ENCODE measurements at regions not wholly inside any gene's neighbourhood (a gene's known extent, or its start where the extent isn't known, plus 50 kb on each side); places are given as distances from the start of the nearest gene placed in this dataset.
A peak's percentile ranks its signal among the peaks of the same experiment; 100 is the strongest.

DNA sequence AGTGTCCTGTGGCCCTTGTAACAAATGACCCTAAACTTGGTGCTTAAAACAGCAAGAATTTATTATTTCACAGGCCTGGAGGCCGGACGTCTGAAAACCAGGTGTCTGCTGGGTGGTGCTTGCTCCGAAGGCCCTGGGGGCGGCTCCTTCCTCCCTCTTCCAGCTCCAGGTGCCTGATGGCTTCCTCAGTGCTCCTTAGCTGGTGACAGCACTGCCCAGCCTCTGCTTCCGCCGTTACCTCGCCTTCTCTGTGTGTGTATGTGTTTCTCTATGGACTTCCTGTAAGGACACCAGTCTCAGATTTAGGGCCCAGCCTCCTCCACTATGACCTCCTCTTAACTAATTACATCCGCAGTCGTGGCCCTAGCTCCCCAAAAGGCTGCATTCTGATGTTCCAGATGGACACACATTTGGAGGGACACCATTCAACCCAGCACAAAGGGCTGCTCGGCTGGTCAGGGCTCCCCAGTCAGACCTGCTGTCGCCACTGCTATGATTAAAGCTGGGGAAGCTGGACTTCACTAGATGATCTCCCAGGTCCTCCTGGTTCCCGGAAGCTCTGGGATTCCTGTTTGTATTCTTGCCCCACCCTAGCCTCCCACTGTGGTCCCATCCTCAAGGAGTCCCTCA is 172.8 kb downstream of the IRF8 start:
- no peak for FAIRE-seq
- 75 to 85% (median 80%) methylated on average over 12 of the region's 12 CpGs for WGBS, 3 donors
- Histone ChIP-seq H3K27ac (ENCODE audit: low read depth in 1 of 3, low read length in 2 of 3) (peak overlapping the region in 1 of 3 donors; percentile 22), H3K4me1 (ENCODE audit: control insufficient read depth in 3 of 3, insufficient read depth in 2 of 3, low read depth in 1 of 3, low read length in 2 of 3) (peaks cover 0 to 17% (median 0%) of the 10 kb centered on the region in 3 donors), H3K9me3 (ENCODE audit: control insufficient read depth in 2 of 2, insufficient read depth in 1 of 2, low read depth in 1 of 2, low read length in 1 of 2) (no peaks in the 10 kb centered on the region), H3K27me3 (ENCODE audit: control insufficient read depth in 3 of 3, insufficient read depth in 3 of 3, low read length in 3 of 3) (peaks cover 0 to 3% (median 0%) of the 10 kb centered on the region in 3 donors), H3K4me3 (ENCODE audit: low read depth in 1 of 3, low read length in 3 of 3) (no peak overlapping the region), H3K36me3 (ENCODE audit: control insufficient read depth in 3 of 3, insufficient read depth in 2 of 3, low read depth in 1 of 3, low read length in 3 of 3) (no peaks in the 10 kb centered on the region)
- no peak for DNase-seq

- Histone ChIP-seq H3K36me3 (ENCODE audit: control insufficient read depth in 3 of 3, insufficient read depth in 2 of 3, low read depth in 1 of 3, low read length in 3 of 3) (no peaks in the 10 kb centered on the region), H3K27ac (ENCODE audit: low read depth in 1 of 3, low read length in 2 of 3) (no peak overlapping the region), H3K4me1 (ENCODE audit: control insufficient read depth in 3 of 3, insufficient read depth in 2 of 3, low read depth in 1 of 3, low read length in 2 of 3) (peaks cover 0 to 17% (median 0%) of the 10 kb centered on the region in 3 donors), H3K27me3 (ENCODE audit: control insufficient read depth in 3 of 3, insufficient read depth in 3 of 3, low read length in 3 of 3) (peaks cover 0 to 3% (median 0%) of the 10 kb centered on the region in 3 donors), H3K4me3 (ENCODE audit: low read depth in 1 of 3, low read length in 3 of 3) (no peak overlapping the region), H3K9me3 (ENCODE audit: control insufficient read depth in 2 of 2, insufficient read depth in 1 of 2, low read depth in 1 of 2, low read length in 1 of 2) (no peaks in the 10 kb centered on the region)
- DNase-seq (peak; percentile 56 to 76), FAIRE-seq (no peak)
- WGBS, 3 donors, result 41 to 49% (median 42%) methylated on average over 21 of the region's 21 CpGs
Measured at GRCh38 chr16:86072328-86073102, 173.6 kb downstream of the IRF8 start.

DNA sequence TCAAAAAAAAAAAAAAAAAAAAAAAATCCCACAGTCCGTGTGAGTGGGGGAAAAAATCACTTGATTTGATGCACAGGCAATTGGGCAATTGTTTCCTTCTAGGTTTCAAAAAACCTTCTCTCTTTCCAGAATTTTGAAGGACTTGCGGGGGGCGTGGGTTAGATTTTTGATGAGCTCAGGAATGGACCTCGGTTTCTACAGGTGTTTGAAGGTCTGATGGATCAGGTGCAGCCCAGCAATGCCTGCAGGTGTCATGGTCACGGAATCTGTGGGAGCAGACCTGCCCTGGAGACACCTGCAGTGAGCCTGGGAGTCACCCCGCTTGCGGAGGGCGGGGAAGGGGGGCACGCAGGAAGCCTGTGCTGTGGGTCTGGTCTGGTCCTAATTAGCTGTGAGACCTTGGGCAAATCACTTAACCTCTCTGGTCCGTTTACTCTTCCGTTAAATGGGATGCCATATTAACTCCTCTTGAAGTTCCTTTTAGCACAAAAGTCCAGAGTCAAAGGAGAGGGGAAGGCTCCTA is 174.2 kb downstream of the IRF8 start:
- FAIRE-seq (no peak), DNase-seq (no peak)
- WGBS, 3 donors, result 47 to 67% (median 51%) methylated on average over 11 of the region's 11 CpGs
- no peak overlapping the region for H3K4me3 ChIP-seq (ENCODE audit: low read depth in 1 of 3, low read length in 3 of 3)
- H3K36me3 ChIP-seq (ENCODE audit: control insufficient read depth in 3 of 3, insufficient read depth in 2 of 3, low read depth in 1 of 3, low read length in 3 of 3), result no peaks in the 10 kb centered on the region
- no peak overlapping the region for H3K27ac ChIP-seq (ENCODE audit: low read depth in 1 of 3, low read length in 2 of 3)
- H3K9me3 ChIP-seq (ENCODE audit: control insufficient read depth in 2 of 2, insufficient read depth in 1 of 2, low read depth in 1 of 2, low read length in 1 of 2), result no peaks in the 10 kb centered on the region
- peaks cover 0 to 17% (median 0%) of the 10 kb centered on the region in 3 donors for H3K4me1 ChIP-seq (ENCODE audit: control insufficient read depth in 3 of 3, insufficient read depth in 2 of 3, low read depth in 1 of 3, low read length in 2 of 3)
- peaks cover 0 to 3% (median 0%) of the 10 kb centered on the region in 3 donors for H3K27me3 ChIP-seq (ENCODE audit: control insufficient read depth in 3 of 3, insufficient read depth in 3 of 3, low read length in 3 of 3)

- Histone ChIP-seq H3K4me3 (ENCODE audit: low read depth in 1 of 3, low read length in 3 of 3) (no peak overlapping the region), H3K4me1 (ENCODE audit: control insufficient read depth in 3 of 3, insufficient read depth in 2 of 3, low read depth in 1 of 3, low read length in 2 of 3) (peaks cover 0 to 17% (median 0%) of the 10 kb centered on the region in 3 donors), H3K9me3 (ENCODE audit: control insufficient read depth in 2 of 2, insufficient read depth in 1 of 2, low read depth in 1 of 2, low read length in 1 of 2) (no peaks in the 10 kb centered on the region), H3K27me3 (ENCODE audit: control insufficient read depth in 3 of 3, insufficient read depth in 3 of 3, low read length in 3 of 3) (peaks cover 0 to 3% (median 0%) of the 10 kb centered on the region in 3 donors), H3K27ac (ENCODE audit: low read depth in 1 of 3, low read length in 2 of 3) (no peak overlapping the region), H3K36me3 (ENCODE audit: control insufficient read depth in 3 of 3, insufficient read depth in 2 of 3, low read depth in 1 of 3, low read length in 3 of 3) (no peaks in the 10 kb centered on the region)
- 77 to 88% (median 80%) methylated on average over 9 of the region's 9 CpGs for whole genome bisulfite sequencing, 3 donors
- no peak for DNase-seq
- FAIRE-seq, result no peak
Measured at GRCh38 chr16:86073763-86074493, 175.0 kb downstream of the IRF8 start.

DNA sequence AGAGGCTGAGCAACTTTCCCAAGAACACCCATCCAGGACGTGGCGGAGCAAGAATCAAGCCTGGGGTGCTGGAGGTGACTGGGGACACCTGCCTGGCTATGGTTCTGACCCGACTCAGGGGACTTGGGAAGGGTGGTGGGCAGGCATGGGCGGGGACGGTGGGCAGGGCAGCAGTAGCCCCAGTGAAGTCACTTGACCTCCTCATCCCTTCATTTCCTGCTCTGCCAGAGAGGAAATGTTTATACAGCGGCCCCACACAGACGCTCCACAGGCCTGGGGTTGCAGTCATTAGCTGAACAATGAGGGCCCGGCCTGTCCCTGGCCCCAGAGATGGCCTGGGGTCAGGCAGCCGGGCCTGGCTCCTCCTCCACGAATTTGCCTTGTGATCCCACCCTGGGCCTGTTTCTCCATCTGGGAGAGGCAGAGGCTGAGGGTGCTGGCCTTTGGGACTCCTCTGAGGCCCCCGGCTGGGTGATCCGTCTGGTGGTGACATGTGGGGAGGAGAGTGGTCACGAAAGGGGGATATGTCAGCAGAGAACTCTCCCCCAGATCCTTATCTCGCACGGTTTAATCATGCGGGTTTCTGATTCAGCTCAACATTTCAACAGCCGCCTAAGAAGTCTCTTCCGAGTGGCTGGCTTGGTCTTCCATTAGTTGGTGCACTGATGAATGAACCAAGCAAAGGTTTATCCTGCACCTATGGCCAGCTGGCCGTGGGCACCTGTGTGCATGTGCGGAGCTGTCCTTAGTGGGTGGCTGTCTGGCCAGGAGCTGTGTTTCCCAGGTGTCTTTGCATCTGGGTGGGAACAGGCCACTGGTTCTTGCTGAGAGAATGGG is 175.9 kb downstream of the IRF8 start:
- Histone ChIP-seq H3K36me3 (ENCODE audit: control insufficient read depth in 3 of 3, insufficient read depth in 2 of 3, low read depth in 1 of 3, low read length in 3 of 3) (no peaks in the 10 kb centered on the region), H3K4me1 (ENCODE audit: control insufficient read depth in 3 of 3, insufficient read depth in 2 of 3, low read depth in 1 of 3, low read length in 2 of 3) (peaks cover 0 to 17% (median 0%) of the 10 kb centered on the region in 3 donors), H3K27ac (ENCODE audit: low read depth in 1 of 3, low read length in 2 of 3) (peak overlapping the region in 2 of 3 donors; percentile 22), H3K9me3 (ENCODE audit: control insufficient read depth in 2 of 2, insufficient read depth in 1 of 2, low read depth in 1 of 2, low read length in 1 of 2) (no peaks in the 10 kb centered on the region), H3K4me3 (ENCODE audit: low read depth in 1 of 3, low read length in 3 of 3) (no peak overlapping the region), H3K27me3 (ENCODE audit: control insufficient read depth in 3 of 3, insufficient read depth in 3 of 3, low read length in 3 of 3) (peaks cover 0 to 3% (median 0%) of the 10 kb centered on the region in 3 donors)
- FAIRE-seq (no peak), DNase-seq (no peak)
- 56 to 62% (median 61%) methylated on average over 20 of the region's 20 CpGs for WGBS, 3 donors

DNA sequence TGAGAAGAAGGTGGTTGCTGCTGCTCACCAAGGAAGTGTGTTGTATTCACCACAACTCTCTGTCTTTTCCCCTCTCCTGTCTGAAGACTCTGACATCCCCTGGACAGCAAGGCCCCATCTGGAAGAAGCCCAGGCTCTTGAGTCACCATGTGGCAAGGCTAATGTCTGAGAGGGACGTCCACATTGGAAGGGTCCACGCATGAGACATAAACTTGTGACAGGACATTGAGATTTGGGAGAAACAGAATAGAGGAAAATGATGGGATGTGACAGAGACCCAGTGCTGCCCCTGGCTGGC is 176.5 kb downstream of the IRF8 start:
- 70 to 82% (median 78%) methylated on average over 2 of the region's 2 CpGs for WGBS, 3 donors
- Histone ChIP-seq H3K9me3 (ENCODE audit: control insufficient read depth in 2 of 2, insufficient read depth in 1 of 2, low read depth in 1 of 2, low read length in 1 of 2) (no peaks in the 10 kb centered on the region), H3K4me1 (ENCODE audit: control insufficient read depth in 3 of 3, insufficient read depth in 2 of 3, low read depth in 1 of 3, low read length in 2 of 3) (peaks cover 0 to 17% (median 0%) of the 10 kb centered on the region in 3 donors), H3K36me3 (ENCODE audit: control insufficient read depth in 3 of 3, insufficient read depth in 2 of 3, low read depth in 1 of 3, low read length in 3 of 3) (no peaks in the 10 kb centered on the region), H3K27me3 (ENCODE audit: control insufficient read depth in 3 of 3, insufficient read depth in 3 of 3, low read length in 3 of 3) (peaks cover 0 to 6% (median 0%) of the 10 kb centered on the region in 3 donors), H3K4me3 (ENCODE audit: low read depth in 1 of 3, low read length in 3 of 3) (no peak overlapping the region), H3K27ac (ENCODE audit: low read depth in 1 of 3, low read length in 2 of 3) (peak overlapping the region in 1 of 3 donors; percentile 22)
- DNase-seq (no peak), FAIRE-seq (no peak)

DNA sequence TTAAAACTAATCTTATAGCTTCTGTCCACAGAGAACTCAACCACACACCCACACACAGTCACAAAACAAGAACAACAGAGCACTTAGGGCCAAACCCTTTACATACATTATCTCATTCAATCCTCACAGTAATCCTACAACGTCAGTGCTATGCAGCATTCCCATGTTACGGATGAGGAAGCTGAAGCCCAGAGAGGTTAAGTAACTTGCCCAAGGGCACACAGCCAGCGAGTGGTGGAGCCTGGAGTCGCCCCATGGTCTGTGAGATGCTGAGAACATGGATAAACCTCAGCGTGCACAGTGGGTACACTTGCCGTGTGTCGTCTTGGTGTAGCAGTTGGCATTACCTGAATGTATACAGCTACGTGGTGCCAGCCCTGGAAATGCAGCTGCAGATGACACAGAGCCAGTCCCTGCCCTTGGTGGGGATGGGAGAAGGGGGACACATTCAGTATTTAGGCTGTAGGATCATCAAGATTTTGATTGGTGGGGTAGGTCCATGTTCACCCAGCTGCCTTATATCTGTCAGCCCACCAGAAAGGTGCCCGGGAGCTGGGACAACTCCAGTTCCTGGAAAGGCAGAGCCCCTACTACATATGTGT is 177.0 kb downstream of the IRF8 start:
- no peak overlapping the region for H3K4me3 ChIP-seq (ENCODE audit: low read depth in 1 of 3, low read length in 3 of 3)
- 80 to 88% (median 80%) methylated on average over 9 of the region's 9 CpGs for WGBS, 3 donors
- no peak for DNase-seq
- FAIRE-seq, result no peak
- no peak overlapping the region for H3K27ac ChIP-seq (ENCODE audit: low read depth in 1 of 3, low read length in 2 of 3)
- no peaks in the 10 kb centered on the region for H3K36me3 ChIP-seq (ENCODE audit: control insufficient read depth in 3 of 3, insufficient read depth in 2 of 3, low read depth in 1 of 3, low read length in 3 of 3)
- H3K9me3 ChIP-seq (ENCODE audit: control insufficient read depth in 2 of 2, insufficient read depth in 1 of 2, low read depth in 1 of 2, low read length in 1 of 2), result no peaks in the 10 kb centered on the region
- peaks cover 0 to 17% (median 0%) of the 10 kb centered on the region in 3 donors for H3K4me1 ChIP-seq (ENCODE audit: control insufficient read depth in 3 of 3, insufficient read depth in 2 of 3, low read depth in 1 of 3, low read length in 2 of 3)
- peaks cover 0 to 6% (median 0%) of the 10 kb centered on the region in 3 donors for H3K27me3 ChIP-seq (ENCODE audit: control insufficient read depth in 3 of 3, insufficient read depth in 3 of 3, low read length in 3 of 3)
